ENCODE measurements at regions not wholly inside any gene's neighbourhood (a gene's known extent, or its start where the extent isn't known, plus 50 kb on each side); places are given as distances from the start of the nearest gene placed in this dataset.

DNA sequence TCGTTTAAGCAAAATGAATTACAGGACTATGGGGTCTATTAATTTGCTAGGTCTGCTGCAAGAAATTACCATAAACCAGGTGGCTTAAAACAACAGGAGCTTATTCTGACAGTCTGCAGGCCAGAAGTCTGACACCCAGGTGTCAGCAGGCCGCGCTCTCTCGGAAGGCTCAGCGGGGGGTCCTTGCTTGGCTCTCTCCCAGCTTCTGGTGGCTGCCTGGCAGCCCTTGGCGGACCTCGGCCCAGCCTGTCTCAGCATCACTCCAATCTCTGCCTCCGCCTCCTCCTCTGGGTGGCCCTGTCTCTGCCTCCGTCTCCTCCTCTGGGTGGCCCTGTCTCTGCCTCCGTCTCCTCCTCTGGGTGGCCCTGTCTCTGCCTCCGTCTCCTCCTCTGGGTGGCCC is 580.5 kb upstream of the FAT1 start:
- Histone ChIP-seq H3K4me3 (ENCODE audit: extremely low read depth, insufficient read depth, low read length, poor library complexity, severe bottlenecking) (no peak overlapping the region), H3K36me3 (ENCODE audit: control insufficient read depth, insufficient read depth, low read length) (no peaks in the 10 kb centered on the region), H3K9me3 (ENCODE audit: control insufficient read depth, low read length) (no peaks in the 10 kb centered on the region), H3K4me1 (ENCODE audit: control insufficient read depth, insufficient read depth, low read length, poor library complexity, severe bottlenecking) (no peaks in the 10 kb centered on the region), H3K27ac (ENCODE audit: low read depth, low read length, severe bottlenecking) (no peak overlapping the region)
- WGBS, 2 experiments (ENCODE audit: insufficient coverage in 2 of 2) = 80 to 94% methylated on average over 2 to 6 of the region's 11 CpGs

DNA sequence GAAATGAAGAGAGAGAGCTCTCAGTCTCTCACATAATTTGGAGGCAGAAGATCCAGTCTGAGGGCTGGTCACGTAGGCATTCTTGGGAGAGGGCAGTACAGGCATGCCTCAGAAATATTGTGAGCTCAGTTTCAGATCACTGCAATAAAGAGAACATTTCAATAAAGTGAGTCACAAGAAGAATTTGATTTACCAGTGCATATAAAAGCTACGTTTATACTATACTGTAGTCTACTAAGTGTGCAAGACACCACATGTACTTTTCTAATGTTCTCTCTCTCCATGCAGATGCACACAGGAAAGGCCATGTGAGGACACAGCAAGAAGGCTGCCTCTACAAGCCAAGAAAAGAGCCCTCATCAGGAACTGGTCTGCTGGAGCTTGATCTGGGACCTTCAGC is 583.5 kb upstream of the FAT1 start:
- Histone ChIP-seq H3K9me3 (ENCODE audit: control insufficient read depth, low read length) (no peaks in the 10 kb centered on the region), H3K36me3 (ENCODE audit: control insufficient read depth, insufficient read depth, low read length) (no peaks in the 10 kb centered on the region), H3K27ac (ENCODE audit: low read depth, low read length, severe bottlenecking) (no peak overlapping the region), H3K4me3 (ENCODE audit: extremely low read depth, insufficient read depth, low read length, poor library complexity, severe bottlenecking) (no peak overlapping the region), H3K4me1 (ENCODE audit: control insufficient read depth, insufficient read depth, low read length, poor library complexity, severe bottlenecking) (no peaks in the 10 kb centered on the region)
- WGBS, 2 experiments (ENCODE audit: insufficient coverage in 2 of 2) = 70 to 100% methylated on average over 1 to 2 of the region's 2 CpGs

DNA sequence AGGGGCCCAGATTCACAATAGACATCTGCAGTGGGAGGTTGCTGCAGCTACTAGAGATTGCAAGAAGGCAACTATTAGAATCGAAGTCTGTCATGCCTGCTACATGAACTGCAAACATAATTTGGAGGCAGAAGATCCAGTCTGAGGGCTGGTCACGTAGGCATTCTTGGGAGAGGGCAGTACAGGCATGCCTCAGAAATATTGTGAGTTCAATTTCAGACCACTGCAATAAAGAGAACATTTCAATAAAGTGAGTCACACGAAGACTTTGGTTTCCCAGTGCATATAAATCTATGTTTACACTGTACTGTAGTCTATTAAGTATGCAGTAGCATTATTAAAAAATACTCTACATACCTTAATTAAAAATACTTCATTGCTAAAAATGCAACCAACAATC is 585.8 kb upstream of the FAT1 start:
- H3K4me3 ChIP-seq (ENCODE audit: extremely low read depth, insufficient read depth, low read length, poor library complexity, severe bottlenecking) = no peak overlapping the region
- no peaks in the 10 kb centered on the region for H3K9me3 ChIP-seq (ENCODE audit: control insufficient read depth, low read length)
- no peaks in the 10 kb centered on the region for H3K36me3 ChIP-seq (ENCODE audit: control insufficient read depth, insufficient read depth, low read length)
- WGBS, 2 experiments (ENCODE audit: insufficient coverage in 2 of 2) = 85 to 88% methylated on average over 2 of the region's 3 CpGs
- H3K4me1 ChIP-seq (ENCODE audit: control insufficient read depth, insufficient read depth, low read length, poor library complexity, severe bottlenecking) = no peaks in the 10 kb centered on the region
- no peak overlapping the region for H3K27ac ChIP-seq (ENCODE audit: low read depth, low read length, severe bottlenecking)

DNA sequence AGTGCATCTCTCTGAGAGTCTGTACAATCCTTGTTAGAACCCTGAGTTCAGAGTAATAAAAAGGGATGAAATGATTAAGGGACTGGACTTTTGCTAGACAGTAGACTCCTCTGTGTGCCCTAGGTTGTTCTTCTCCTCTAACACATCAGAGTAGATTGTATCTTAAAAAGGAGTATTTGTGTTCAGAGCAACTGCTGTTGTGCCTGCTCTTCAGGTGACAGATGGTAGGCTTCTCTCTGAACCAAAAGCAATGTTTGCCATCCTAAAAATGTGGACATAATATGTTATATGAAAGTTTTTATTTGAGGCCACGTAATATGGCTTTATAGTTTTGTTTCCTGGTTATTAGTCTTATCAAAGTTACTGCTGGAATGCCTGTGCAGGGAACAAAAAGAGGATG is 588.6 kb upstream of the FAT1 start:
- Histone ChIP-seq H3K4me3 (ENCODE audit: extremely low read depth, insufficient read depth, low read length, poor library complexity, severe bottlenecking) (no peak overlapping the region), H3K9me3 (ENCODE audit: control insufficient read depth, low read length) (no peaks in the 10 kb centered on the region), H3K27ac (ENCODE audit: low read depth, low read length, severe bottlenecking) (no peak overlapping the region), H3K4me1 (ENCODE audit: control insufficient read depth, insufficient read depth, low read length, poor library complexity, severe bottlenecking) (no peaks in the 10 kb centered on the region), H3K36me3 (ENCODE audit: control insufficient read depth, insufficient read depth, low read length) (no peaks in the 10 kb centered on the region)
- WGBS, 2 experiments (ENCODE audit: insufficient coverage in 2 of 2) = 80 to 100% methylated on average over 1 of the region's 1 CpG

DNA sequence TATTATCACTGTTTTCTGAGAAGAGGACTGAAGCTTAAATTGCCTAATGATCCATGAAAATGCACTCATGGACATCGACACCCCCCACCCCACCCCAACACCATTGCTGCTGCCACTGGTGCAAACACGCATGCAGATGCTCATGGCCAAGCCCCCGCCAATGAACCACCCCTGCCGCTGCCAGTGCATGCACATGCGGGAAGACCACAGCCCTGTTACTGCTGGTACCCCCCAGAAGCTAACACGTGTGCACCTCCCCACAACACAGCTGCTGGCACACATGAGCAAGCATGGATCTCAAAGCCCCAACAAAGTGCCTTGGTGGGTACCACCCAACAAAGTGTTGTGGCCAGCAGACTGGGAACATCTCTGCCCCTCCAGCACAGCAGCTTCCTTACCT is 594.1 kb upstream of the FAT1 start:
- WGBS, 2 experiments (ENCODE audit: insufficient coverage in 2 of 2) = 83 to 93% methylated on average over 3 to 5 of the region's 6 CpGs
- H3K4me1 ChIP-seq (ENCODE audit: control insufficient read depth, insufficient read depth, low read length, poor library complexity, severe bottlenecking) = no peaks in the 10 kb centered on the region
- no peak overlapping the region for H3K27ac ChIP-seq (ENCODE audit: low read depth, low read length, severe bottlenecking)
- no peak overlapping the region for H3K4me3 ChIP-seq (ENCODE audit: extremely low read depth, insufficient read depth, low read length, poor library complexity, severe bottlenecking)
- no peaks in the 10 kb centered on the region for H3K36me3 ChIP-seq (ENCODE audit: control insufficient read depth, insufficient read depth, low read length)
- no peaks in the 10 kb centered on the region for H3K9me3 ChIP-seq (ENCODE audit: control insufficient read depth, low read length)

DNA sequence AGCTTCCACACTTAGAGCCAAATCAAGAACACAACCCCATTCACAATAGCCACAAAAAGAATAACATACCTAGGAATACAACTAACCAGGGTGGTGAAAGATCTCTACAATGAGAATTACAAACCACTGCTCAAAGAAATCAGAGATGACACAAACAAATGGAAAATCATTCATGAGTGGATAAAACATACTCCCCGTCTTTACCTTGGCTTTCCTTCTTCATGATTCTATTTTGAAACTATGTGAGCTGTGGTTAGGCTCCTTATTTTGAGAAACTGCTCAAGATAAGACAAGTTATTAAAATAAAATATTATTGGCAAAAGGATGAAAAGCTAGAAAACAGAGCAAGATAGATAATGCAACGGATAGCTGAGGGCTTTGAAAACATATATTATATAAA is 598.1 kb upstream of the FAT1 start:
- Histone ChIP-seq H3K4me1 (ENCODE audit: control insufficient read depth, insufficient read depth, low read length, poor library complexity, severe bottlenecking) (no peaks in the 10 kb centered on the region), H3K27ac (ENCODE audit: low read depth, low read length, severe bottlenecking) (no peak overlapping the region), H3K9me3 (ENCODE audit: control insufficient read depth, low read length) (no peaks in the 10 kb centered on the region), H3K36me3 (ENCODE audit: control insufficient read depth, insufficient read depth, low read length) (no peaks in the 10 kb centered on the region), H3K4me3 (ENCODE audit: extremely low read depth, insufficient read depth, low read length, poor library complexity, severe bottlenecking) (no peak overlapping the region)
- WGBS, 2 experiments (ENCODE audit: insufficient coverage in 2 of 2) = 100% methylated on average over 1 of the region's 2 CpGs; no CpG with 5 or more reads in 1 of the 2 experiments

DNA sequence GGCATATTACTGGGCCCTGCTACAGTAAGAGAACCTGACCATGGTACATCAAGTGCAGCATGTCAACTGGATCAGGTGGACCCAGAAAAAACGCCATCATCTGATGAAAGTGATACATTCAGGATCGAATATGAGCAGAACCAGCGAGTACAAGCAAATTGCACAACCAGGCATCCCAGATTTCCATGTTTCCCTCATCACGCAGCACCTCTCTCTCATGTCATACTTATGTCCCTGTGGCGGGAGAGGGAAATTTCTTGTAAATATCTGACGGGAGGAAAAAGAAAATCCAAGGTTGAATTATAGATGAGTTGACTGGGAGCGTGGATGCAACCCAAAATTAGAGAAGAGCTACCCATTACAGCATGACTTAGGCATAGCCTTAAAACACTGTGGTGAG is 608.5 kb upstream of the FAT1 start:
- Histone ChIP-seq H3K36me3 (ENCODE audit: control insufficient read depth, insufficient read depth, low read length) (no peaks in the 10 kb centered on the region), H3K27ac (ENCODE audit: low read depth, low read length, severe bottlenecking) (no peak overlapping the region), H3K4me1 (ENCODE audit: control insufficient read depth, insufficient read depth, low read length, poor library complexity, severe bottlenecking) (no peaks in the 10 kb centered on the region), H3K9me3 (ENCODE audit: control insufficient read depth, low read length) (no peaks in the 10 kb centered on the region), H3K4me3 (ENCODE audit: extremely low read depth, insufficient read depth, low read length, poor library complexity, severe bottlenecking) (no peak overlapping the region)
- WGBS, 2 experiments (ENCODE audit: insufficient coverage in 2 of 2) = 93 to 95% methylated on average over 4 of the region's 7 CpGs

DNA sequence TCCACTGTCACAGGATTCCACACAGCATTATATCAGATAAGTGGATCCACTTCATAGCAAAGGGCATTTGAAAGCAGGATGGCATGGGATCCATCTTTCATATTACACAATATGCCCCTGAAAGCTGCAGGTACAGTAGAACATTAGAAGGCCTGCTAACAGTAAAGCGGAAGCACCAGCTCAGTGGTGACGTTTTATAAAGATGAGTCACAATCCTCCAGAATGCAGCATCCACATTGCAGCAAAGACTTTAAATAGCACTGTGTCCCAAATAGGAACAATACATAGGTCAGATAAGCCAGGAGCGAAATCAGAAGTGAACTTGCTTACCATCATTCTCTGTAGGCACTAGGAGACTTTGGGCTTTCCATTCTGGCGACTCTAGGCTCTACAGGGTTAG is 609.5 kb upstream of the FAT1 start:
- Histone ChIP-seq H3K27ac (ENCODE audit: low read depth, low read length, severe bottlenecking) (no peak overlapping the region), H3K4me1 (ENCODE audit: control insufficient read depth, insufficient read depth, low read length, poor library complexity, severe bottlenecking) (no peaks in the 10 kb centered on the region), H3K9me3 (ENCODE audit: control insufficient read depth, low read length) (no peaks in the 10 kb centered on the region), H3K36me3 (ENCODE audit: control insufficient read depth, insufficient read depth, low read length) (no peaks in the 10 kb centered on the region), H3K4me3 (ENCODE audit: extremely low read depth, insufficient read depth, low read length, poor library complexity, severe bottlenecking) (no peak overlapping the region)
- 92 to 94% methylated on average over 2 to 4 of the region's 4 CpGs for WGBS, 2 experiments (ENCODE audit: insufficient coverage in 2 of 2)

DNA sequence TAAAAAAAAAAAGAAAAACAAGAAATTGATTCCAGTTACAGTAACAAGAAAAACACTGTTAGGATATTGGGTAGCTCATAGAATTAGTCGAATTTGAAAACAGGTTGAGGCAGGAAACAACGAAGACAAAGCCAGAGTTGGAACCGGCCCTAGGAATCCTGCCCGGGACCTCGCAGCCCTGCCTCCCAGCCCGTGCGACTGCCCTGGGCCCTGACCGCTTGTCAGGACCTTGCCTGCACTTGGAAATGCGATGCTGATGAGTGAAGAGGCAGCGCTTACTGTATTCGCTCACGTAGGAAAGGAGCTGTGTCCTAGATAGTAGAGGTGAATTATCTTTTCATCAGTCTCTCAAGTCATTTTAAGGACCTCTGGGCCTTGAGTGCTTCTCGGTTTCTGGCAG is 611.7 kb upstream of the FAT1 start:
- H3K4me1 ChIP-seq (ENCODE audit: control insufficient read depth, insufficient read depth, low read length, poor library complexity, severe bottlenecking) = no peaks in the 10 kb centered on the region

DNA sequence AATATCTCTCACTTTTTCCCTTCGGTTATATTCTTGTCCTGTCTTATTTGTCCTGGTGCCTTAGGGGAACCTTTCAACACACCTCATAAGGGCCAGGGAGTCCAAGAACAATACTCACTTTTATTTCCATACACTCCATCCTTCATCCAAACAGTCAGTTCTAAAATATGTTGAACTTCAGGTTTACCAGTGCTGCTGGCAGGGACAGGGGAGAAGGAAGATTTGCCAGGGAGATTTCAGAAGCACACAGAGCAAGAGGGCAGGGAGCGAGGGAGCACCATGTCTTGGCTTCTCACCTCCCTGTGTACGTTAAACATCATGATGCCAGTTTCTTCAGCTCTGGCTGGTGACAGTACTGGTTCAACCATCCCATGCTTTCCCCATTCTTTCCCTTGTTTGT is 631.1 kb upstream of the FAT1 start:
- Histone ChIP-seq H3K27ac (ENCODE audit: low read depth, low read length, severe bottlenecking) (no peak overlapping the region), H3K36me3 (ENCODE audit: control insufficient read depth, insufficient read depth, low read length) (no peaks in the 10 kb centered on the region), H3K4me1 (ENCODE audit: control insufficient read depth, insufficient read depth, low read length, poor library complexity, severe bottlenecking) (no peaks in the 10 kb centered on the region), H3K9me3 (ENCODE audit: control insufficient read depth, low read length) (no peaks in the 10 kb centered on the region), H3K4me3 (ENCODE audit: extremely low read depth, insufficient read depth, low read length, poor library complexity, severe bottlenecking) (no peak overlapping the region)
- WGBS, 2 experiments (ENCODE audit: insufficient coverage in 2 of 2) = 67% methylated on average over 3 of the region's 3 CpGs

More for the DNA sequence above, 611.7 kb upstream of the FAT1 start:
- no peaks in the 10 kb centered on the region for H3K9me3 ChIP-seq (ENCODE audit: control insufficient read depth, low read length)
- 93 to 95% methylated on average over 8 to 9 of the region's 13 CpGs for WGBS, 2 experiments (ENCODE audit: insufficient coverage in 2 of 2)
- H3K4me3 ChIP-seq (ENCODE audit: extremely low read depth, insufficient read depth, low read length, poor library complexity, severe bottlenecking) = no peak overlapping the region
- no peak overlapping the region for H3K27ac ChIP-seq (ENCODE audit: low read depth, low read length, severe bottlenecking)
- H3K36me3 ChIP-seq (ENCODE audit: control insufficient read depth, insufficient read depth, low read length) = no peaks in the 10 kb centered on the region

DNA sequence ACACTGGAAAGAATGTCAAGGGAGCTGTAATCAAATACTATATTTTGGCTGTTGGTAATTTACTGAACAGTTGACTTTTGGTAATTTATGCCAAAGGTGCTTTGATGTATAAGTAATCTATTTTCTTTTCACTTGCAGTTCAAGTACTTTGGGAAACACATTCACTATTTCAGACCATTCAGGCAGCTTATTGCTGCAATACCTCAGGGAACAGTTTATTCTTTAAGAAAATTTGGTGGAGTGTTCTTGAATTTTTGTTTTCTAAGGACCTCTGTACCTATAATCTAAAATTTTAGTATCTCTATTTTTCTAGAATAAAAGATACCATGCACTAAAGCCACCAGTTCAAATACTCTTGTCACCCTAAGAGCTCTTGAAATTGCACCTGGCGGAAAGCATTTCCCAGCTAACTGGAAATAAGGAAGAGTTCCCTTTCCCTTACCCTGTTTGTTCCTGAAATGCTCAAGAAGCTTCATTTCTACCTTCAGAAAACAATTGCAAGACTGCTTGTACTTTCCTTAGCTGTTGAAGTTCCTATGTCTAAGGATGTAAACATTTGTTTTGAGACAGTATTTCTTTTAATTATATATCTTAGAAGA is 633.5 kb upstream of the FAT1 start:
- H3K9me3 ChIP-seq (ENCODE audit: control insufficient read depth, low read length) = no peaks in the 10 kb centered on the region
- no peaks in the 10 kb centered on the region for H3K4me1 ChIP-seq (ENCODE audit: control insufficient read depth, insufficient read depth, low read length, poor library complexity, severe bottlenecking)
- WGBS, 2 experiments (ENCODE audit: insufficient coverage in 2 of 2) = 75% methylated on average over 1 of the region's 1 CpG; no CpG with 5 or more reads in 1 of the 2 experiments
- H3K27ac ChIP-seq (ENCODE audit: low read depth, low read length, severe bottlenecking) = no peak overlapping the region
- H3K4me3 ChIP-seq (ENCODE audit: extremely low read depth, insufficient read depth, low read length, poor library complexity, severe bottlenecking) = no peak overlapping the region
- H3K36me3 ChIP-seq (ENCODE audit: control insufficient read depth, insufficient read depth, low read length) = no peaks in the 10 kb centered on the region
